ENCODE measurements at regions not wholly inside any gene's neighbourhood (a gene's known extent, or its start where the extent isn't known, plus 50 kb on each side); places are given as distances from the start of the nearest gene placed in this dataset.
"Not testable (repeated sequence)": the region's sequence is repeated elsewhere in the genome, so short reads cannot be mapped to it uniquely, and the experiment has no call there.

DNA sequence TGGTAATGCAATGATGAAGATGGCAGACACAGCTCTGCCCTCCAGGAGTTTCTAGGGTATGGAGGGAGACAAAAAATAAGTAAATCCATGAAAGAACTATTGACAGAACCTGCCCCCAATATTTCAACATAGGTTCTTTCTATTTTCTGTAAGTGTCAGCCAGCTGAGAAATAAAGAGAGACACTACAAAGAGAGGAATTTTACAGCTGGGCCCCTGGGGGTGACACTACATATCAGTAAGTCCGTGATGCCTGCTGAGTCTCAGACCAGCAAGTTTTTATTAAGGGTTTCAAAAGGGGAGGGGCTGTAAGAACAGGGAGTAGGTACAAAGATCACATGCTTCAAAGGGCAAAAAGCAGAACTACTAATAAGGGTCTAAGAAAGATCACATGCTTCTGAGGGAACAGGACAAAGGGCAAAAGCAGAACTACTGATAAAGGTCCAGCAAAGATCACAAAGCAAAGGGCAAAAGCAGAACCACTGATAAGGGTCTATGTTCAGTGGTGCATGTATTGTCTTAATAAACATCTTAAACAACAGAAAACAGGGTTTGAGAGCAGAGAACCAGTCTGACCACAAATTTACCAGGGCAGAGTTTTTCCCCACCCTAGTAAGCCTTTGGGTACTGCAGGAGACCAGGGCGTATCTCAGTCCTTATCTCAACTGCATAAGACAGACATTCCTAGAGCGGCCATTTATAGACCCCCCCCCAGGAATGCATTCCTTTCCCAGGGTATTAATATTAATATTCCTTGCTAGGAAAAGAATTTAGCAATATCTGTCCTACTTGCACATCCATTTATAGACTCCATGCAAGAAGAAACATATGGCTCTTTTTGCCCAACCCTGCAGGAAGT is 119.0 kb upstream of the KRTAP5-11 start:
- H3K9me3 Mint-ChIP-seq (ENCODE audit: unreplicated experiment), result not testable (repeated sequence)

DNA sequence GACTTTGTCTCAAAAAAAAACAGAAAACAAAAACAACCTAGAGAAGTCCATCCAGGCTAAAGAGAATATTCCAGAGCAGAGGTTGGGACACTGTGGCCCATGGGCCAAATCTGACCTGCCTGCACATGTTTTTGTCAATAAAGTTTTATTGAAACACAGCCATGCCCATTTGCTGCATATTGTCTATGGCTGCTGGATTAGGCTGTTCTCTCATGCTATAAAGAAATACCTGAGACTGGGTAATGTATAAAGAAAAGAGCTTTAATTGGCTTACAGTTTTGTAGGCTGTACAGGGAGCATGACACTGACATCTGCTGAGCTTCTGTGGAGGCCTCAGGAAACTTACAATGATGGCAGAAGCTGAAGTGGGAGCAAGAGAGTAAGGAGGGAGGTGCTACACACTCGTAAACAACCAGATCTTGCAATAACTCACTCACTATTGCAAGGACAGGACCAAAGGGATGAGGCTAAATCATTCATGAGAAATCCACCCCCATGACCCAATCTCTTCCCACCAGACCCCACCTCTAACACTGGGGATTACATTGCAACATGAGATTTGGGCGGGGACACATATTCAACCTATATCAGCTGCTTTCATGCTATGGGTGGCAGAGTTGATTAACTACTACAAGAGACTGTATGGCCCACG is 122.5 kb upstream of the KRTAP5-11 start:
- H3K27ac Mint-ChIP-seq (ENCODE audit: unreplicated experiment); H3K4me1 Mint-ChIP-seq (ENCODE audit: low read depth, unreplicated experiment); H3K27me3 Mint-ChIP-seq (ENCODE audit: unreplicated experiment); H3K4me3 Mint-ChIP-seq (ENCODE audit: unreplicated experiment); H3K9me3 Mint-ChIP-seq (ENCODE audit: unreplicated experiment); DNase-seq: not testable (repeated sequence)
- peaks cover 13% of the 10 kb centered on the region for H3K36me3 Mint-ChIP-seq (ENCODE audit: unreplicated experiment)

More for the DNA sequence above, 119.0 kb upstream of the KRTAP5-11 start:
- H3K27me3 Mint-ChIP-seq (ENCODE audit: unreplicated experiment); DNase-seq; H3K4me3 Mint-ChIP-seq (ENCODE audit: unreplicated experiment); H3K4me1 Mint-ChIP-seq (ENCODE audit: low read depth, unreplicated experiment); H3K27ac Mint-ChIP-seq (ENCODE audit: unreplicated experiment): not testable (repeated sequence)
- H3K36me3 Mint-ChIP-seq (ENCODE audit: unreplicated experiment), result peaks cover 13% of the 10 kb centered on the region

DNA sequence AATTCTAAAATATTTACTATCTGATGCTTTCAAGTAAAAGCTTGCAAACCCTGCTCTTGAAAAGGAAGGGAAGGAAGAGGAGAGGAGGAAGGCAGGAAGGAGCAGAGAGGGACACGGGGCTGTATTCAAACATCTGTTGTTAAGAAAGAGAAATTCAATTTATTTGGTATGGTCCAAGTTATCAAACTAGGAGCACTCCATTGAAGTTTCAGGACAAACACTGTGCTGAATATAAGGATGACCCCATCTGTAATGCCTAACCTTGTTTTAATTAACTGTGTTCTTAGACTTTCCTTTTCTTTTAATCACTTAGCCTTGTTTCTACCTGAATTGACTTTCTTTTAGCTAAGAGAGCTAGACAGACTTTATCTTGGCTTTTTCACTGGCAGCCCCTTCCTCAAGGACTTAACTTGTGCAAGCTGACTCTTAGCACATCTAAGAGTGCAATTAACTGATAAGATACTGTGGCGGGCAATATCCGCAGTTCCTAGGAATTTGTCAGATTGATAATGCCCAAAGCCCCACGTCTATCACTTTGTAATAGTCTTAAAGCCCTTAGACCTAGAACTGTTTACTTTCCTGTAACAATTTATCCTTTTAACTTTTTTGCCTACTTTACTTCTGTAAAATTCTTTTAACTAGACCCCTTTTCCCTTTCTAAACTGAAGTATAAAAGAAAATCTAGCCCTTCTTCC is 123.2 kb upstream of the KRTAP5-11 start:
- not testable (repeated sequence) for H3K27me3 Mint-ChIP-seq (ENCODE audit: unreplicated experiment); H3K4me3 Mint-ChIP-seq (ENCODE audit: unreplicated experiment); DNase-seq; H3K27ac Mint-ChIP-seq (ENCODE audit: unreplicated experiment); H3K9me3 Mint-ChIP-seq (ENCODE audit: unreplicated experiment); H3K4me1 Mint-ChIP-seq (ENCODE audit: low read depth, unreplicated experiment)
- peaks cover 13% of the 10 kb centered on the region for H3K36me3 Mint-ChIP-seq (ENCODE audit: unreplicated experiment)

- H3K9me3 Mint-ChIP-seq (ENCODE audit: unreplicated experiment); H3K4me3 Mint-ChIP-seq (ENCODE audit: unreplicated experiment); H3K4me1 Mint-ChIP-seq (ENCODE audit: low read depth, unreplicated experiment); H3K27ac Mint-ChIP-seq (ENCODE audit: unreplicated experiment); H3K27me3 Mint-ChIP-seq (ENCODE audit: unreplicated experiment); H3K36me3 Mint-ChIP-seq (ENCODE audit: unreplicated experiment); DNase-seq: not testable (repeated sequence)
Observed at GRCh38 chr11:71707083-71707482, 124.4 kb upstream of the KRTAP5-11 start.

DNA sequence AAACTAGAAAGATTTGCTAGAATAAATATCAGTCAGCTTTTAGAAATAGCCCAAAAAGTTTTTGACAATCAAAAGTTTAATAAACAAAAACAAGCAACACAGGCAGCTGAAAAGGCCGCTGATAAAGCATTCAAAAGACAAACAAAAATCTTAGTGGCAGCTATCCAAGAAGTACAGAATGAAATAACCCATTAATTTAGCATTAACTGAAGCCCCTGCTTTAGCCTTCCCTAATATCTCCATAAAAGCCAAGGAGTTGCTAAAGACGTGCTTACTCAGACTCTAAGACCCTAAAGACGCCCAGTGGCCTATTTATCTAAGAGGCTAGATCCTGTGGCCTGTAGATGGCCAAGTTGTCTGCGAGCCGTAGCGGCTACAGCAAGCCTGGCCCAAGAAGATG is 123.5 kb upstream of the DEFB108B start:
- H3K9me3 Mint-ChIP-seq (ENCODE audit: unreplicated experiment); H3K4me3 Mint-ChIP-seq (ENCODE audit: unreplicated experiment); H3K36me3 Mint-ChIP-seq (ENCODE audit: unreplicated experiment); H3K27ac Mint-ChIP-seq (ENCODE audit: unreplicated experiment); DNase-seq; H3K27me3 Mint-ChIP-seq (ENCODE audit: unreplicated experiment); H3K4me1 Mint-ChIP-seq (ENCODE audit: low read depth, unreplicated experiment): not testable (repeated sequence)

DNA sequence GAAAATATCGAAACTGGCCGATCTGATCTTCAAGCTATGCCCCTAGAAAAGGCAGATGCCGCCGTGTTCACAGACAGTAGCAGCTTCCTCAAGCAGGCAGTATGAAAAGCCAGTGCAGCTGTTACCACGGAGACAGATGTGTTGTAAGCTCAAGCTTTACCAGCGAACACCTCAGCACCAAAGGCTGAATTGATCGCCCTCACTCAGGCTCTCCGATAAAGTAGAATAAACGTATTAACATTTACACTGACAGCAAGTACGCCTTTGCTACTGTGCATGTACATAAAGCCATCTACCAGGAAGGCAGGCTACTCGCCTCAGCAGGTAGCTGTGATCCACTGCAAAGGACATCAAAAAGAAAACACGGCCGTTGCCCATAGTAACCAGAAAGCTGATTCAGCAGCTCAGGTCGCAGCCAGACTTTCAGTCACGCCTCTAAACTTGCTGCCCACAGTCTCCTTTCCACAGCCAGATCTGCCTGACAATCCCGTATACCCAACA is 122.8 kb upstream of the DEFB108B start:
- DNase-seq, result not testable (repeated sequence)

DNA sequence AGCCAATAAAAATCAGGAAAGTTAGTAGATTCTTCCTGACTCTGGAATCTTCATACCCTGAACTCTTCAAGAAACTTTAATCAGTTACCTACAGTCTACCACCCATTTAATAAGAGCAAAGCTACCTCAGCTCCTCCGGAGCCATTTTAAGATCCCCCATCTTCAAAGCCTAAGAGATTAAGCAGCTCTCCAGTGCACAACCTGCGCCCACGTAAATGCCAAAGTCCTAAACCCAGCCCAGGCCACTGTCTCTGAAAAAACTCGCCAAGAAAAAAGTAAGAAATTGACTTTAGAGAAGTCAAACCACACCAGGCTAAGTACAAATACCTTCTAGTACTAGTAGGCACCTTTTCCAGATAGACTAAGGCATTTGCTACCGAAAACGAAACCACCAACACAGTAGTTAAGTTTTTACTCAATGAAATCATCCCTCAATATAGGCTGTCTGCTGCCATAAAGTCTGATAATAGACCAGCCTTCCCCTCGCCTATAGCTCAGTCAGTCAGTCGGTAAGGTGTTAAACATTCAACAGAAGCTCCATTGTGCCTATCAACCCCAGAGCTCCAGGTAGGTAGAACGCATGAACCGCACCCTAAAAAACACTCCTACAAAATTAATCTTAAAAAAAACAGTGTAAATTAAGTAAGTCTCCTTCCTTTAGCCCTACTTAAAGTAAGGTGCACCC is 122.2 kb upstream of the DEFB108B start:
- not testable (repeated sequence) for H3K9me3 Mint-ChIP-seq (ENCODE audit: unreplicated experiment); H3K4me3 Mint-ChIP-seq (ENCODE audit: unreplicated experiment); H3K27ac Mint-ChIP-seq (ENCODE audit: unreplicated experiment); DNase-seq; H3K36me3 Mint-ChIP-seq (ENCODE audit: unreplicated experiment); H3K27me3 Mint-ChIP-seq (ENCODE audit: unreplicated experiment); H3K4me1 Mint-ChIP-seq (ENCODE audit: low read depth, unreplicated experiment)

More for the DNA sequence above, 122.8 kb upstream of the DEFB108B start:
- not testable (repeated sequence) for H3K27ac Mint-ChIP-seq (ENCODE audit: unreplicated experiment); H3K27me3 Mint-ChIP-seq (ENCODE audit: unreplicated experiment); H3K4me1 Mint-ChIP-seq (ENCODE audit: low read depth, unreplicated experiment); H3K4me3 Mint-ChIP-seq (ENCODE audit: unreplicated experiment); H3K36me3 Mint-ChIP-seq (ENCODE audit: unreplicated experiment); H3K9me3 Mint-ChIP-seq (ENCODE audit: unreplicated experiment)

GRCh38 chr11:71712350-71712749 is 120.7 kb upstream of the DEFB108B start:
- not testable (repeated sequence) for H3K4me3 Mint-ChIP-seq (ENCODE audit: unreplicated experiment); H3K27me3 Mint-ChIP-seq (ENCODE audit: unreplicated experiment); DNase-seq; H3K4me1 Mint-ChIP-seq (ENCODE audit: low read depth, unreplicated experiment); H3K9me3 Mint-ChIP-seq (ENCODE audit: unreplicated experiment); H3K36me3 Mint-ChIP-seq (ENCODE audit: unreplicated experiment); H3K27ac Mint-ChIP-seq (ENCODE audit: unreplicated experiment)

DNA sequence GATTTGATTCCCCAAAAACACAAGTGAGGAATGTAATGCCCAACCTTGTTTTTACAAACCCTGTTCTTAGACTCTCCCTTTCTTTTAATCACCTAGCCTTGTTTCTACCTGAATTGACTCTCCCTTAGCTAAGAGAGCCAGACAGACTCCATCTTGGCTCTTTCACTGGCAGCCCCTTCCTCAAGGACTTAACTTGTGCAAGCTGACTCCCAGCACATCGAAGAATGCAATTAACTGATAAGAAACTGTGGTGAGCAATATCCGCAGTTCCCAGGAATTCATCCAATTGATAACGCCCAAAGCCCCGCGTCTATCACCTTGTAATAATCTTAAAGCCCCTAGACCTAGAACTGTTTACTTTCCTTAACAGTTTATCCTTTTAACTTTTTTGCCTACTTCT is 120.2 kb upstream of the DEFB108B start:
- H3K4me1 Mint-ChIP-seq (ENCODE audit: low read depth, unreplicated experiment); H3K4me3 Mint-ChIP-seq (ENCODE audit: unreplicated experiment); DNase-seq; H3K9me3 Mint-ChIP-seq (ENCODE audit: unreplicated experiment); H3K36me3 Mint-ChIP-seq (ENCODE audit: unreplicated experiment); H3K27ac Mint-ChIP-seq (ENCODE audit: unreplicated experiment); H3K27me3 Mint-ChIP-seq (ENCODE audit: unreplicated experiment): not testable (repeated sequence)

DNA sequence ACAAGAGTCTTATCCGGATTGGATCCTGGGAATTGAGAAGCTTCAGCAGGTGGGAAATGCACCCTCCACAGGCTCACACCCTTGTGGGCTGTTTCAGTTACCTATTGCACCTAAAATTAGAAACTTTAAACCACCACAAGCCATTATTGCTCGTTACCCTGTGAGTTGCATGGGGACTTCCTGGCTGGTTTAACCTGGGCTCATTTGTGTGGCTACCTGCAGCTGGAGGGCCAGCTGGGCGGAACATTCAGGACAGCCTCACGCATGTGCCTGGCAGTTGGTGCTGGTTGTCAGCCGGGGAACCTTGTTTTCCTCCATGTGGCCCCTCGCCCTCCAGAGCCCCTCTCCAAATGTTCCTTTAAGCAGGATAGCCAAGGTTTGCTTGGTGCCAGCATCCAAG is 118.5 kb upstream of the DEFB108B start:
- H3K4me3 Mint-ChIP-seq (ENCODE audit: unreplicated experiment); H3K9me3 Mint-ChIP-seq (ENCODE audit: unreplicated experiment); H3K36me3 Mint-ChIP-seq (ENCODE audit: unreplicated experiment); DNase-seq; H3K27ac Mint-ChIP-seq (ENCODE audit: unreplicated experiment); H3K4me1 Mint-ChIP-seq (ENCODE audit: low read depth, unreplicated experiment); H3K27me3 Mint-ChIP-seq (ENCODE audit: unreplicated experiment): not testable (repeated sequence)

GRCh38 chr11:71721840-71722239 is 111.2 kb upstream of the DEFB108B start:
- not testable (repeated sequence) for H3K36me3 Mint-ChIP-seq (ENCODE audit: unreplicated experiment); H3K9me3 Mint-ChIP-seq (ENCODE audit: unreplicated experiment); H3K27me3 Mint-ChIP-seq (ENCODE audit: unreplicated experiment); H3K4me1 Mint-ChIP-seq (ENCODE audit: low read depth, unreplicated experiment); H3K4me3 Mint-ChIP-seq (ENCODE audit: unreplicated experiment); DNase-seq; H3K27ac Mint-ChIP-seq (ENCODE audit: unreplicated experiment)
